ENCODE measurements at regions not wholly inside any gene's neighbourhood (a gene's known extent, or its start where the extent isn't known, plus 50 kb on each side); places are given as distances from the start of the nearest gene placed in this dataset.

DNA sequence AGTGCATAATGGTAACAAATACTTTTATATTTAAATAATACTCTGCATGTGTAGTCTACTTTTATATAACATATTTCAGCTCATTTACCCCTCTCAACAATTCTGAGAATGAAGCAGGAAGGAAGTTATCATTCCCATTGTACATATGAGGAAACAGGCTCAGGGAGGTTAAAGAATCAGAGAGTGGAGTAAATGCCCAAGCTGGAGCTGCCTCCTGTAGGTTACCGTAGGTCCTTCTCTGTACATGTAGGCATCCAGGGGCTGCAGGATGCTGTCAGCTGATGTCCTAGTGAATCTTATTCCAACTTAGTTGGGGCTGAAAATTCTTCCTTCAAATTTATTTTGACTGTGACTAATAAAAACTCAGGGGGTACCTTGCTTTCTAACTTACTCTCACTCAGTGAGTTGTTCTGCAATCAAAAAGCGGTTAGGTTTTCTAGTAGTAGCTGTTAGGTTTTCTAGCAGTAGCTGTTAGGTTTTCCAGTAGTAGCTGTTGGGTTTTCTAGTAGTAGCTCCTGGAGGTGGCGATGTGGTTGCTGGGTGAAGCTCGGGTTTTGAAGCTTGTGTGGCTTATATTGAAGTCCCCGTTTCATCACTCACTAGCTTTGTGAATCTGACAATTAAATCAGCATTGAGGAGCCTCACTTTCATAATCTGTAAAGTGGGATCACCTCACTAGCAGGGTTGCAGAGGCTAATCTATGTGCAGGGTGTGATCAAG lies 357.0 kb downstream of the NR2F2 start:
- DNase-seq = no peak

- DNase-seq = no peak
Measured at GRCh38 chr15:96690733-96691132, 360.2 kb downstream of the NR2F2 start.

DNA sequence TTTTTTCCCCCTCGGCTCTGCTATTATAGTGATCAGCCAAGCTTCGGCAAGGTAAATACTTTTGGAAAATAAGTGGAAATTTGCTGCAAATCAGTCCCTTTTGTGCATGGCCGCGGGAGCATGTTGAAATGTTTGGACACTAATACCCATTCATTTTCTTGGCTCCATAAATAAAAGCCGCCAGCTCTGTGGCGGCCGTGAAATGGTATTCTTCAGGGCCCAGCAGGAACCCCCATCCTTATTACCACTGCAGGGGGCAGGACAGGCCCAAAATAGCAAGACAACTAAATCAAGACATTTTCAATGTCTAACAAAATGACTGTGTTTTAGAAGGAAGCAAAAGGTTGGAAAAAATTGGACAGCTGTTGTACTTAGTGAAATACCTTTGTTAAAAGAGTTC lies 362.3 kb downstream of the NR2F2 start:
- DNase-seq = no peak

GRCh38 chr15:96693515-96693914 lies 363.0 kb downstream of the NR2F2 start:
- no peak for DNase-seq

- peak; percentile 93 for DNase-seq
Measured at GRCh38 chr15:96693990-96694517, 363.6 kb downstream of the NR2F2 start.

DNA sequence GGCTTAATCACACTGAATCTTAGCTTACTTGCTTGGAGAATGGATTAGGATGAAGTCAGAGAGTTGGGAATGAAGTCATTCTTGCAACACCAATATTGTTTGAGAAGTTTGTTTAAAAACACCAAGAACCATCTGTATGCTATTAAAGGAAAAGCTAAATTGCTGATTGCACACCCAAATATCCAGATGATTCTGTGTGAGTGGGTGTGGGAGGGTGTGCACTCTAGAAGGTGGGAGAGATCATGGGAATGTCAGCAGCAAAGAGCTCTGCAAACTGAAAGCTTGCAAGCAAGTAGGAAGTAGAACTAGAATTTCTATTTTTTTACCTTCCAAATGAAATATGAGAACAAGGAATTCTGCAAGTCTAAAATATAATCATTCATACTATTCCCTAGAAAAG lies 364.9 kb downstream of the NR2F2 start:
- DNase-seq = no peak

GRCh38 chr15:96699871-96700401 lies 369.4 kb downstream of the NR2F2 start:
- peak; percentile 96 for DNase-seq

- DNase-seq = no peak
Measured at GRCh38 chr15:96700555-96700954, 370.1 kb downstream of the NR2F2 start.

DNA sequence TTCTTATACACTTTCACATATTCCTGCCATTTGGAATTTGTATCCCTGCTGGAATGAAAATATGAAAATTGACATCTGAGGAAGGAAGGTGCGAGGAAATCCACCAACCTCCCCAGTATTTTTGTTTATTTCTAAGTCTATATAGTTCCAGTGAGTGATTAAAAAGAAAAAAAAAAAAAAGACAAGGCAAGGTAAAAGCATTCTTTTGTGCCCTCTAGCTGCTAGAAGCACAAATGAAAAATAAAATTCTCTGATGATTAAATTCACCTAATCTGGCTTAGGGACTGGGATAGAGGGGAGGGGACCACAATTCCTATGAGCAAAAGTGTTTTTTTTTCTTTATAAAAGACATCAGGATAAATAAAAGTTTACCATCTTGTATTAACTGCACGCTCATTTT lies 370.9 kb downstream of the NR2F2 start:
- DNase-seq = no peak

DNA sequence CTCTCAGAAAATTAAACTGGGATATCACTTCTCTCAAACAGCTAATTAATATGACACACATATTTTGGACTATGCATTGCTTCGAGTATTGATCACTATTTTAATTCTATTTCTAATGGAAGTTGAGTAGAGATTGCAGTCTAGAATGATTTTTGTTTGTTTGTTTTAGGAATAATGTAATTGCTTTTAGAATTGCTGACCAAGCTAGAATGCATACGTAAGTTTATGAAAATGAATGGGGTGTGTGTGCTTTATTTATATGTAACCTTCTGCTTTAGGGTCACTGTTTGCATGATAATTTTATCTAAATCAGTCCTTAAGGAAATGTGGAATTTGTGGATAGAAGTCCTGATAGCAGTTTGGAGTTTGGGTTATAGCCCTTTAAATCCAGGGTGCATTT lies 371.4 kb downstream of the NR2F2 start:
- no peak for DNase-seq

DNA sequence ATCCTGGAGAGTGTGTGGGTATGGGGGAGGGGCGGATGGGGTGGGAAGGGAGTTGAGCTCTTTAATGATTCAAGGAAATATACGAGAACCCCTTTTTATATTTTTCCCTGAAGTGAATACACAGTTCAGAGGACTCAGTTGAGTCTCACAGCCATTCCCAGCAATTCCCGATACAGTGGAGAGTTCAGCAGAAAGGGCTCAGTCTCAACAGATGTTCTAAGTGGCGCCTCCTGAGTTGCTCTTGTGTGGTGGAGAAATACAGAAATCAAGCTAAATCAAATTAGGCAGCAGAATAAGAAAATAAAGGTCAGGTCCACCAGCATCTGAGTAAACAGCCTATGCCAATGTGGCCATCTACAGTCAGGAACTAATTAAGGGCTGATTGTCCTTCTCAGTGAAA lies 372.1 kb downstream of the NR2F2 start:
- no peak for DNase-seq

DNA sequence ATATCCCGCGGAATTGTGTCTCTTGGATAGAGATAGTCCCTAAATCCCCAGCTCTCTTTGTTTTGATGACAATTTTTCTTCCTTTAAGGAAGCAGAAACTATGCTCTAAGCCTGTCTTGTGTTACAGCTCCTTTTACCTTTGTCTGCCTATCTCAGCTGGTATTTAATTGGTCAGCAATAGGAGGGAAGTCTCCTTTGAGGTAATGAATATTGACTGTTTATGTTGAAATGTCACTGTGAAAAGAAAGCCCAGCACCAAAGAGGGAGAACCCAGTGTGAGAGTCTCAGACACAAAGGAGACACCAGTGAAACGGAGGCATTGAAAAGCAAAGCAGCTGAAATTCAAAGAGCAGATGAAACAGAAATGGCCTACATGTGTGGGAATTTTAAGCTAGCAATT lies 372.6 kb downstream of the NR2F2 start:
- DNase-seq = no peak

DNA sequence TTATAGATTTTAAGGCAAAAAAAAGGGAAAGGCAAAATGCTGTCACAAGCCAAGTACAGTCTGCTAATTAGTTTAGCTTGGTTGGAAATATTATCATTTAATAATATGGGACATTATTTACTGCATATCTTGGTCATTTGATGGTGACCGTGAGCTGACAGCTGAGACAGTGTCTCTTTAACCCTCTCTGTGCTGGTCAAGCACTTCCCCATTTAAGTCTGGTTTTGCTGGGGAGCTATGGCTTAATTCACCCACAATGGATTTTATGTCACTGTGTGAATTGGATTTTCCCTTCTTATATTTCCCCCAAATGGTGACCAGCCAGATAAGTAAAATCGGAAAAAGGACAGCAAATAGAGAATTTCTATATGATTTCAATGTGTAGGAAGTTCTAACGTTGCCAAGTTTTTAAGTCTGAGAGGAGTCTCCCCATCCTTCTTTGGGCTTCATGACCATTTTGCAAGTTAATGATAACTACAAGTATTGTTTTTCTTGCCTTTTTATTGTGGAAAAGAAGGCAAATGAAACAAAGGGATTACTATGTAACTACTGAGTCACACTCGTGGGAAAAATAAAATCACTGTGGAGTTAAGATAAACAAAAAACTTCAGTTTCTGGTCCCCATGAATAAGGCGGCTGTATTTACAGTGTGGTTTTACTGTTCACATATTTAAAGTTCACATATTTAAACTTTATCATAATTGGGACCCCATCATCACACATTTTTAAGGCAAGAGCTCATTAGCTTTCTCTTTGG lies 373.5 kb downstream of the NR2F2 start:
- no peak for DNase-seq

- no peak for DNase-seq
Measured at GRCh38 chr15:96716075-96716474, 385.6 kb downstream of the NR2F2 start.

DNA sequence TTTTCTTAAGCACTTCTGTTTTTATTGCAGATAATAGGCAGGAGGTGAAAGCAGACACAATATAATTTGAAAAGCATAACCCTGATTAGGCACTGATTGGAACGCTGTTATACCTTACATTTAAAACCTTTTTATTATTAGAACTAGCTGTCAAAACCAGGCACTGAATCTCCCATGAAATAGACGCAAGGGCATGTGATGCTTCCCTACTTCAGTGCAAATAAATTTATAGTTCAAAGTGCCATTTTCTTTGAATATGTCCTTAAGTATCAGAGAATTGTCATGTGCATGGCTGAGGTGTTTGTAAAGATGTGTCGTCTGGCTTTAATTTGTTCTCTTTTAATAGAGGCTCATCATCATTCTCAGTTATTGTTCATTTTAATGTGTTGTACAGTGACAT lies 386.0 kb downstream of the NR2F2 start:
- no peak for DNase-seq

GRCh38 chr15:96720251-96720650 lies 389.8 kb downstream of the NR2F2 start:
- DNase-seq = no peak

- no peak for DNase-seq
Measured at GRCh38 chr15:96720656-96721055, 390.2 kb downstream of the NR2F2 start.

- no peak for DNase-seq
Measured at GRCh38 chr15:96728591-96728990, 398.1 kb downstream of the NR2F2 start.

DNA sequence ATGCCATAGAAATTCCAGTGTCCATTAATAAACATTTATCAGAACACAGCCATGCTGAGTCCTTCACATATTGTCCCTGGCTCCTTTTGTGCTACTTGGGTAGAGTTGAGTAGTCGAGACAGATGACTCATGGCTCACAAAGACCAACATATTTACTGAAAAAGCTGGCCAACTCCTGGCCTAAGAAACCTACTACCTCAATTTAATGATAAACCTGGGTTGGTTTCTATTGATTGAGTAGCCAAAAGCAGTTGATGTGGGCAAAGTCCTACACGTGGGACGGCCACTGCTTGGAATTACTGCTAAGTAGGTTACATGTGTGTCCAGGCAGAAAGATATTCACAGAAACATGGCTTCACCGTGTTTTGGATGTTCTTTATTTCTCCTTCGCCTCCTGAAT lies 402.2 kb downstream of the NR2F2 start:
- DNase-seq = no peak

GRCh38 chr15:96733721-96734120 lies 403.2 kb downstream of the NR2F2 start:
- no peak for DNase-seq

DNA sequence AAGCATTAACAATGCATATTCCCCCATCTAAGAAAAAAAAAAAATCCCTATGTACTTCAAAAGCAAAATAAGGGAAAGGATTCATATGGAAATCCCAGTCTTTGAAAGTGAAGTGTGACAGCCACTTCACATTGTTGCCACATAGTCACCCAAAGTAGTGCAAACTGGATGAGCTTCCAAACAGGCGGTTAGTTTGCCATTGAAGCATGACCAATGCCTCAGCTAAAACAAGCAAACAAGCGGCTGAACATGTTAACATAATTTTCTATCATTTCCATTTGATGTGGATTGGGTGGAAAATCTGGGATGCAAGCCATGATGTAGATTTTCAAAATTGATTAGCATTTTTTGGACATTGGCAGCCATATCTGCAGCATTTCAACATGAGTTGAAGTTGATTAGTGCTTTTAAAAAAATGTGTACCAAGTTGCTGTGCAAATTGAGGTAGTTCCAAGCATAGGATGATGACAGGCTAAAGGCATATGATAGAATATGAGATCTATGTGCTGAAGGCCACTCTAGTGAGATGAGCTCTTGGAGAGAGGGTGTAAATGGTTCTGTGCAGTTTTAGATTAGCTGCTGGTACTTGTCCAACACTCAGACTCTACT lies 405.2 kb downstream of the NR2F2 start:
- no peak for DNase-seq

- no peak for DNase-seq
Measured at GRCh38 chr15:96736384-96736783, 405.9 kb downstream of the NR2F2 start.

DNA sequence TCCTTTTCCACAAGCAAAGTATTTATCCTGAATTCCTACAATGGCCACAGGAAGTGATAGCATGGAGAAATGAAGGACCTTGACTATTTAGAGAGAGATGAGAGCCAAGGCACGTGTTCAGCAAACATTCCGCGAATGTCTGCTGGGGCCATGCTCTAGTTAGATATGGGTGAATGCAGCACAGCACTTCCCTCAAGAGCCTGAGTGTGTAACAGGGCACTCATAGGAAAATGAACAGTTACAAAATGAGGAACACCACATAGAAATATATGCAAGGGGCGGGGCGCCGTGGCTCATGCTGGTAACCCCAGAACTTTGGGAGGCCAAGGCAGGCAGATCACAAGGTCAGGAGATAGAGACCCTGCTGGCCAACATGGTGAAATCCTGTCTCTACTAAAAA lies 406.9 kb downstream of the NR2F2 start:
- no peak for DNase-seq

- DNase-seq = no peak
Measured at GRCh38 chr15:96746665-96747064, 416.2 kb downstream of the NR2F2 start.

All from islet precursor cell (in vitro differentiated cells).